A673 (cell line): ENCODE measurements at regions not wholly inside any gene's neighbourhood (a gene's known extent, or its start where the extent isn't known, plus 50 kb on each side); places are given as distances from the start of the nearest gene placed in this dataset.

Experiments used
- BruUV-seq: library from RNA; stranded (reverse); fragments of 400-500 nt; replicated peaks from 2 replicates; lab custom pipeline; 2021; lab: Mats Ljungman, UMichigan
- CTCF ChIA-PET: fragments of 300-600 bp; sonication (Branson Sonifier 250); formaldehyde crosslinking; loops from one replicate; lab custom pipeline; 2022; ENCODE audit warnings: antibody characterized with exemption; lab: Charles Lee
- POLR2A ChIA-PET: fragments of 300-600 bp; sonication (Branson Sonifier 250); formaldehyde crosslinking; loops from one replicate; lab custom pipeline; 2022; ENCODE audit warnings: antibody characterized with exemption; ENCODE audit not compliant: low non-redundant PET; lab: Charles Lee
- DNase-seq: peaks from one replicate; pipeline ENCODE4 v3.0.0-alpha.2; 2015; ENCODE audit warnings: low spot score
- H3K27ac ChIP-seq: fragments of 200-600 bp; sonication (generic); 2 replicates; pipeline ENCODE4 v1.5.1; 2016; ENCODE audit warnings: mixed run types, low read depth, mild to moderate bottlenecking, mixed read lengths, antibody characterized with exemption, low read length; ENCODE audit not compliant: poor library complexity, severe bottlenecking
- H3K27me3 ChIP-seq: fragments of 200-600 bp; sonication (generic); replicated peaks from 2 replicates; pipeline ENCODE4 v1.6.1; 2017; ENCODE audit warnings: mixed run types, low read depth, mild to moderate bottlenecking, mixed read lengths, antibody characterized with exemption, low read length; ENCODE audit not compliant: insufficient read depth, poor library complexity
- H3K36me3 ChIP-seq: fragments of 200-600 bp; sonication (generic); 2 replicates; pipeline ENCODE4 v1.6.1; 2016; ENCODE audit warnings: mixed run types, mild to moderate bottlenecking, mixed read lengths, antibody characterized with exemption, low read length; ENCODE audit not compliant: insufficient read depth, poor library complexity, severe bottlenecking
- H3K4me1 ChIP-seq: fragments of 200-600 bp; sonication (generic); 2 replicates; pipeline ENCODE4 v1.6.1; 2017; ENCODE audit warnings: mixed run types, mild to moderate bottlenecking, mixed read lengths, antibody characterized with exemption, low read length; ENCODE audit not compliant: insufficient read depth, poor library complexity, severe bottlenecking
- H3K4me3 ChIP-seq: fragments of 200-600 bp; sonication (generic); 2 replicates; pipeline ENCODE4 v1.5.1; 2016; ENCODE audit warnings: low read depth, mixed run types, mild to moderate bottlenecking, mixed read lengths, low read length; ENCODE audit not compliant: poor library complexity, severe bottlenecking
- H3K9me3 ChIP-seq: fragments of 200-600 bp; sonication (generic); 2 replicates; pipeline ENCODE4 v1.6.1; 2016; ENCODE audit warnings: mixed run types, low read depth, mild to moderate bottlenecking, mixed read lengths, antibody characterized with exemption, low read length; ENCODE audit not compliant: poor library complexity, severe bottlenecking
- EZH2 ChIP-seq: fragments of 200-600 bp; sonication (generic); IDR thresholded peaks from 2 replicates; pipeline ENCODE4 v1.6.1; 2017; ENCODE audit warnings: borderline replicate concordance, low read depth, mild to moderate bottlenecking, mixed read lengths, antibody characterized with exemption, low read length; ENCODE audit not compliant: poor library complexity, severe bottlenecking
- intact Hi-C: fragments of 100-400 bp; cut with micrococcal nuclease; formaldehyde crosslinking; loops from one replicate; pipeline ENCODE4 v1.10.0; 2022; ENCODE audit not compliant: unreplicated experiment
- TF ChIP-seq, protein P1 (sequence below): fragments of 300-800, 200-600 bp; sonication (generic); conservative IDR thresholded peaks from 2 replicates; pipeline ENCODE4 v1.5.1; 2017; ENCODE audit warnings: low read depth, mild to moderate bottlenecking, antibody characterized with exemption, low read length, moderate library complexity, mixed read lengths

- TF ChIP-seq, protein P1, sequence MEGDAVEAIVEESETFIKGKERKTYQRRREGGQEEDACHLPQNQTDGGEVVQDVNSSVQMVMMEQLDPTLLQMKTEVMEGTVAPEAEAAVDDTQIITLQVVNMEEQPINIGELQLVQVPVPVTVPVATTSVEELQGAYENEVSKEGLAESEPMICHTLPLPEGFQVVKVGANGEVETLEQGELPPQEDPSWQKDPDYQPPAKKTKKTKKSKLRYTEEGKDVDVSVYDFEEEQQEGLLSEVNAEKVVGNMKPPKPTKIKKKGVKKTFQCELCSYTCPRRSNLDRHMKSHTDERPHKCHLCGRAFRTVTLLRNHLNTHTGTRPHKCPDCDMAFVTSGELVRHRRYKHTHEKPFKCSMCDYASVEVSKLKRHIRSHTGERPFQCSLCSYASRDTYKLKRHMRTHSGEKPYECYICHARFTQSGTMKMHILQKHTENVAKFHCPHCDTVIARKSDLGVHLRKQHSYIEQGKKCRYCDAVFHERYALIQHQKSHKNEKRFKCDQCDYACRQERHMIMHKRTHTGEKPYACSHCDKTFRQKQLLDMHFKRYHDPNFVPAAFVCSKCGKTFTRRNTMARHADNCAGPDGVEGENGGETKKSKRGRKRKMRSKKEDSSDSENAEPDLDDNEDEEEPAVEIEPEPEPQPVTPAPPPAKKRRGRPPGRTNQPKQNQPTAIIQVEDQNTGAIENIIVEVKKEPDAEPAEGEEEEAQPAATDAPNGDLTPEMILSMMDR, result no peak
- TF ChIP-seq EZH2, result no peak
- ChIA-PET CTCF (no interaction called here), POLR2A (no interaction called here)
- no TSS peak for BruUV-seq
- H3K4me1 ChIP-seq, result no peaks in the 10 kb centered on the region
- H3K9me3 ChIP-seq, result no peaks in the 10 kb centered on the region
- no peaks in the 10 kb centered on the region for H3K36me3 ChIP-seq
- no peak for DNase-seq
- H3K4me3 ChIP-seq, result no peak overlapping the region
- H3K27me3 ChIP-seq, result no peaks in the 10 kb centered on the region
- intact Hi-C loops, result loop anchor here (10.0 kb wide), 1 partner anchor 169 kb away; no protein-coding TSS in a partner anchor
- H3K27ac ChIP-seq, result no peak overlapping the region
These were observed 119.5 kb downstream of the KDR start for GRCh38 chr4:55005910-55006309.

DNA sequence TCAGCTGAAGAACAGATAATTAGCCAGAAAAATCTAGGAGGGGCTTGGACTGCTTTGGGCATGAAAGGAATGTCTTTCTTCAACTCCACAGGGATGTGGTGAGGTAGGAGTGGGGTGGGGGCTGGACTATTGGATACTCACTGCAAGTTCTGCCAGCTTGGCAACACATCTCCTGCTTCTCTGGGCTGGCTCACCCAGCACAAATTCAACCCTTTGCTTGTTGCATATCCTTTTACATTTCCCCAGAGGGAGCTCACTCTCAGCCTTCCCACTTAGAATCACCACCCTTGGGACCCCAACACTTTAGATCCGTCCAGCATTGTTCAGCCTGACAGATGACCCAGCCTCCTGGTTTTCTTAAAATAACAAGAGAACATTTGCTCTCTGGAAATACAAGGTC is 120.6 kb downstream of the KDR start:
- ChIA-PET CTCF (no interaction called here), POLR2A (no interaction called here)
- TF ChIP-seq, protein P1, result no peak
- no TSS peak for BruUV-seq
- H3K27me3 ChIP-seq, result no peaks in the 10 kb centered on the region
- no peaks in the 10 kb centered on the region for H3K4me1 ChIP-seq
- no peaks in the 10 kb centered on the region for H3K36me3 ChIP-seq
- no peak overlapping the region for H3K27ac ChIP-seq
- DNase-seq, result no peak
- no peak overlapping the region for H3K4me3 ChIP-seq
- no peaks in the 10 kb centered on the region for H3K9me3 ChIP-seq
- intact Hi-C loops, result loop anchor here (10.0 kb wide), 1 partner anchor 170 kb away; no protein-coding TSS in a partner anchor

DNA sequence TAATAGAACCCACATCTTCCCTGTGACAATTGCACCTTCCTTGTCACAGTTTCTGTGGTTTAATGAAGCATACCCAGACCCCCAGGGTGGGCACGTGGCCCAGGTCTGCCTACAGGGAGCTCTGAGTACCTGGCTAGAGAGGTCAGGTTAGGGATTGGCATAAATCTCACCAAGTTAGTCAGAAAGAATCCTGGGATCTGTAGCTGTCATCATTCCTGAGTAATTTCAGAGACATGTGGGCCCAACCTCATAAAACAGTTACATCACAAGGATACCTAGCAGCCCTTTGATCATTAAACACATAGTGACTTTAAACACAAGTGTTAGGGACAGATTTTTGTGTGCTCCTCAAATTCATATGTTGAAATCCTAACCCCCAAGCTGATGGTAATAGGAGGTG is 123.0 kb downstream of the KDR start:
- CTCF ChIA-PET, result no interaction called here
- H3K36me3 ChIP-seq, result no peaks in the 10 kb centered on the region
- no peak for TF ChIP-seq EZH2
- TF ChIP-seq, protein P1, result no peak

More for the DNA sequence above, 123.0 kb downstream of the KDR start:
- no peaks in the 10 kb centered on the region for H3K4me1 ChIP-seq
- POLR2A ChIA-PET, result no interaction called here
- no peaks in the 10 kb centered on the region for H3K9me3 ChIP-seq
- BruUV-seq, result no TSS peak
- intact Hi-C loops, result loop anchor here (10.0 kb wide), 1 partner anchor 172 kb away; no protein-coding TSS in a partner anchor
- H3K4me3 ChIP-seq, result no peak overlapping the region
- no peaks in the 10 kb centered on the region for H3K27me3 ChIP-seq
- H3K27ac ChIP-seq, result no peak overlapping the region
- no peak for DNase-seq
